Liver (tissue), 8 donors: ENCODE measurements at regions not wholly inside any gene's neighbourhood (a gene's known extent, or its start where the extent isn't known, plus 50 kb on each side); places are given as distances from the start of the nearest gene placed in this dataset.

ENCODE experiments used
- DNase-seq: peaks from one replicate; pipeline ENCODE4 v3.0.0-alpha.2; 2017; ENCODE audit warnings: low spot score
- H3K27ac ChIP-seq, 2 donors: one replicate each; pipeline ENCODE4 v1.7.0; 2013; ENCODE audit warnings: inconsistent platforms in 2 of 2, low read length in 2 of 2, control low read depth in 1 of 2, low read depth in 1 of 2, mild to moderate bottlenecking in 1 of 2
- H3K27me3 ChIP-seq, 4 donors: one replicate each; pipeline versions ENCODE4 v1.6.1 to v1.7.0; 2013; ENCODE audit warnings: low read length in 3 of 4, inconsistent platforms in 1 of 4, mild to moderate bottlenecking in 1 of 4, moderate library complexity in 1 of 4; ENCODE audit not compliant: control insufficient read depth in 4 of 4, insufficient read depth in 4 of 4
- H3K36me3 ChIP-seq, 4 donors: one replicate each; pipeline versions ENCODE4 v1.6.1 to v1.7.0; 2013; ENCODE audit warnings: low read length in 3 of 4, mild to moderate bottlenecking in 3 of 4, low read depth in 1 of 4, moderate library complexity in 1 of 4; ENCODE audit not compliant: control insufficient read depth in 4 of 4, insufficient read depth in 3 of 4
- H3K4me1 ChIP-seq, 4 donors: one replicate each; pipeline versions ENCODE4 v1.6.1 to v1.7.0; 2013; ENCODE audit warnings: low read length in 3 of 4, mild to moderate bottlenecking in 3 of 4, moderate library complexity in 1 of 4; ENCODE audit not compliant: control insufficient read depth in 4 of 4, insufficient read depth in 4 of 4
- H3K4me3 ChIP-seq, 3 donors: one replicate each; pipeline versions ENCODE4 v1.6.1 to v1.7.0; 2013; ENCODE audit warnings: low read length in 3 of 3, control low read depth in 1 of 3, low read depth in 1 of 3, mild to moderate bottlenecking in 1 of 3
- H3K9ac ChIP-seq, 2 donors: one replicate each; pipeline ENCODE4 v1.7.0; 2013; ENCODE audit warnings: low read length in 2 of 2, mild to moderate bottlenecking in 2 of 2, moderate library complexity in 2 of 2, control low read depth in 1 of 2, low read depth in 1 of 2
- H3K9me3 ChIP-seq, 4 donors: one replicate each; pipeline versions ENCODE4 v1.6.1 to v1.7.0; 2013; ENCODE audit warnings: low read length in 3 of 4; ENCODE audit not compliant: control insufficient read depth in 4 of 4
- ATF3 ChIP-seq: IDR thresholded peaks from 2 replicates; pipeline ENCODE4 v1.6.1; 2016; ENCODE audit warnings: antibody characterized with exemption
- CTCF ChIP-seq: fragments of 150-350 bp; IDR thresholded peaks from 2 replicates; pipeline ENCODE4 v1.5.1; 2017; ENCODE audit warnings: improper control_type of control experiment, low read depth, low read length; ENCODE audit not compliant: missing input control
- FOXA1 ChIP-seq: IDR thresholded peaks from 2 replicates; pipeline ENCODE4 v1.6.1; 2016; ENCODE audit warnings: antibody characterized with exemption
- GABPA ChIP-seq, 2 donors: IDR thresholded peaks in 1 of 2; conservative IDR thresholded peaks in 1 of 2; 2 replicates each; pipeline ENCODE4 v1.6.1; 2016; ENCODE audit warnings: antibody characterized with exemption in 2 of 2, mild to moderate bottlenecking in 1 of 2, moderate library complexity in 1 of 2
- HNF4A ChIP-seq, 2 donors: conservative IDR thresholded peaks; 2 replicates each; pipeline ENCODE4 v1.6.1; 2016; ENCODE audit warnings: antibody characterized with exemption in 2 of 2, mild to moderate bottlenecking in 2 of 2
- JUND ChIP-seq, 2 donors: IDR thresholded peaks; 2 replicates each; pipeline ENCODE4 v1.6.1; 2016; ENCODE audit warnings: antibody characterized with exemption in 2 of 2
- MAX ChIP-seq: IDR thresholded peaks from 2 replicates; pipeline ENCODE4 v1.6.1; 2016; ENCODE audit warnings: antibody characterized with exemption
- NR2F2 ChIP-seq: IDR thresholded peaks from 2 replicates; pipeline ENCODE4 v1.6.1; 2016; ENCODE audit warnings: antibody characterized with exemption
- RAD21 ChIP-seq, 2 donors: IDR thresholded peaks; 2 replicates each; pipeline ENCODE4 v1.6.1; 2016; ENCODE audit warnings: antibody characterized with exemption in 2 of 2, mild to moderate bottlenecking in 2 of 2
- REST ChIP-seq: IDR thresholded peaks from 2 replicates; pipeline ENCODE4 v1.6.1; 2016; ENCODE audit warnings: antibody characterized with exemption, mild to moderate bottlenecking
- RXRA ChIP-seq, 2 donors: IDR thresholded peaks; 2 replicates each; pipeline ENCODE4 v1.6.1; 2017 to 2018; ENCODE audit warnings: antibody characterized with exemption in 2 of 2, mild to moderate bottlenecking in 1 of 2
- SP1 ChIP-seq: IDR thresholded peaks from 2 replicates; pipeline ENCODE4 v1.6.1; 2018; ENCODE audit warnings: antibody characterized with exemption, mild to moderate bottlenecking
- TAF1 ChIP-seq: conservative IDR thresholded peaks from 2 replicates; pipeline ENCODE4 v1.6.1; 2016; ENCODE audit warnings: antibody characterized with exemption, mild to moderate bottlenecking
- YY1 ChIP-seq: IDR thresholded peaks from 2 replicates; pipeline ENCODE4 v1.6.1; 2016; ENCODE audit warnings: antibody characterized with exemption, mild to moderate bottlenecking
- ZBTB33 ChIP-seq: IDR thresholded peaks from 2 replicates; pipeline ENCODE4 v1.6.1; 2016; ENCODE audit warnings: antibody characterized with exemption
- WGBS: extraction: QIAGEN DNeasy Blood & Tissue Kit; methylation state at CpG from one replicate; pipeline ENCODE4 v1.1.7; 2013; 5-methylcytosine and 5-hydroxymethylcytosine counted together
- donor health status: healthy.
- donor health status: healthy.
- donor health status: healthy.
- donor health status: healthy.
- donor health status: healthy.

GRCh38 chr2:121866789-121867188 lies 111.3 kb downstream of the TSN start:
- DNase-seq = no peak
- no peak overlapping the region for H3K4me3 ChIP-seq
- 86% methylated on average over 6 of the region's 6 CpGs for WGBS
- no peak overlapping the region for H3K9ac ChIP-seq
- H3K9me3 ChIP-seq = no peaks in the 10 kb centered on the region
- H3K4me1 ChIP-seq = no peaks in the 10 kb centered on the region
- no peaks in the 10 kb centered on the region for H3K27me3 ChIP-seq
- TF ChIP-seq REST = no peak
- no peak for TF ChIP-seq TAF1
- no peaks in the 10 kb centered on the region for H3K36me3 ChIP-seq
- H3K27ac ChIP-seq = no peak overlapping the region

GRCh38 chr2:121868652-121869051 lies 113.2 kb downstream of the TSN start:
- H3K36me3 ChIP-seq = no peaks in the 10 kb centered on the region
- 17% methylated on average over 1 of the region's 1 CpG for WGBS
- no peak overlapping the region for H3K9ac ChIP-seq
- H3K27me3 ChIP-seq = peaks cover 0 to 5% (median 0%) of the 10 kb centered on the region in 4 donors
- DNase-seq = no peak
- H3K4me3 ChIP-seq = no peak overlapping the region
- H3K4me1 ChIP-seq = no peaks in the 10 kb centered on the region
- H3K9me3 ChIP-seq = no peaks in the 10 kb centered on the region
- no peak for TF ChIP-seq JUND (IDR thresholded peaks at IDR 0.05)
- no peak for TF ChIP-seq SP1
- TF ChIP-seq REST = no peak
- no peak for TF ChIP-seq ZBTB33
- no peak for TF ChIP-seq CTCF
- no peak for TF ChIP-seq ATF3
- TF ChIP-seq FOXA1 = no peak
- TF ChIP-seq YY1 = no peak
- TF ChIP-seq GABPA (IDR thresholded peaks at IDR 0.05 in 1 of 2, conservative IDR thresholded peaks at IDR 0.05 in 1 of 2) = no peak
- TF ChIP-seq NR2F2 = no peak
- no peak for TF ChIP-seq TAF1
- no peak for TF ChIP-seq RAD21 (IDR thresholded peaks at IDR 0.05)
- no peak for TF ChIP-seq HNF4A (conservative IDR thresholded peaks at IDR 0.05)
- TF ChIP-seq MAX = no peak
- no peak for TF ChIP-seq RXRA (IDR thresholded peaks at IDR 0.05)
- H3K27ac ChIP-seq = no peak overlapping the region
